Stimulated activated CD4-positive, alpha-beta T cell treated with anti-CD3 and anti-CD28 coated beads, Interleukin-12 subunit alpha, Interleukin-12 subunit beta, amount 100 ng/mL, for 4 hours (primary cell): ENCODE measurements at regions not wholly inside any gene's neighbourhood (a gene's known extent, or its start where the extent isn't known, plus 50 kb on each side); places are given as distances from the start of the nearest gene placed in this dataset.

Source experiments
- DNase-seq: peaks from one replicate; pipeline ENCODE4 v3.0.0-alpha.2; 2020

GRCh38 chr6:156400487-156400886 is 376.7 kb upstream of the ARID1B start:
- no peak for DNase-seq

GRCh38 chr6:156398966-156399365 is 378.2 kb upstream of the ARID1B start:
- DNase-seq, result no peak

GRCh38 chr6:156398371-156398770 is 378.8 kb upstream of the ARID1B start:
- no peak for DNase-seq

- peak; percentile 13 for DNase-seq
These were observed 380.3 kb upstream of the ARID1B start for GRCh38 chr6:156396791-156397418.

GRCh38 chr6:156396068-156396771 is 381.0 kb upstream of the ARID1B start:
- DNase-seq, result no peak

- peak; percentile 19 for DNase-seq
These were observed 381.9 kb upstream of the ARID1B start for GRCh38 chr6:156395276-156395675.

- DNase-seq, result no peak
These were observed 384.5 kb upstream of the ARID1B start for GRCh38 chr6:156392648-156393047.

- DNase-seq, result no peak
These were observed 385.2 kb upstream of the ARID1B start for GRCh38 chr6:156391977-156392376.

GRCh38 chr6:156391061-156391672 is 386.0 kb upstream of the ARID1B start:
- no peak for DNase-seq

- no peak for DNase-seq
These were observed 386.6 kb upstream of the ARID1B start for GRCh38 chr6:156390621-156391020.

- DNase-seq, result no peak
These were observed 387.9 kb upstream of the ARID1B start for GRCh38 chr6:156389296-156389695.

- DNase-seq, result no peak
These were observed 389.7 kb upstream of the ARID1B start for GRCh38 chr6:156387472-156387871.

- no peak for DNase-seq
These were observed 394.1 kb upstream of the ARID1B start for GRCh38 chr6:156383059-156383458.

GRCh38 chr6:156379392-156380289 is 397.5 kb upstream of the ARID1B start:
- no peak for DNase-seq

GRCh38 chr6:156378853-156379252 is 398.3 kb upstream of the ARID1B start:
- no peak for DNase-seq

- no peak for DNase-seq
These were observed 401.1 kb upstream of the ARID1B start for GRCh38 chr6:156376091-156376490.

- DNase-seq, result no peak
These were observed 417.3 kb upstream of the ARID1B start for GRCh38 chr6:156359912-156360311.

GRCh38 chr6:156352861-156353260 is 424.3 kb upstream of the ARID1B start:
- DNase-seq, result no peak

- DNase-seq, result no peak
These were observed 425.7 kb upstream of the ARID1B start for GRCh38 chr6:156351346-156351966.

GRCh38 chr6:156350337-156350736 is 426.8 kb upstream of the ARID1B start:
- no peak for DNase-seq

- DNase-seq, result no peak
These were observed 428.3 kb upstream of the ARID1B start for GRCh38 chr6:156348849-156349248.

GRCh38 chr6:156348424-156348823 is 428.8 kb upstream of the ARID1B start:
- no peak for DNase-seq

- no peak for DNase-seq
These were observed 429.5 kb upstream of the ARID1B start for GRCh38 chr6:156347656-156348055.
